HG03139 (cell line): ENCODE measurements at regions not wholly inside any gene's neighbourhood (a gene's known extent, or its start where the extent isn't known, plus 50 kb on each side); places are given as distances from the start of the nearest gene placed in this dataset.

Experiments
- ATAC-seq: cut with Tn5 transposase; IDR thresholded peaks from one replicate; pipeline ENCODE4 v1.9.1; 2021; ENCODE audit not compliant: unreplicated experiment

GRCh38 chr7:46165276-46165675, 244.2 kb upstream of the IGFBP3 start:
- ATAC-seq: no peak

- no peak for ATAC-seq
Observed at GRCh38 chr7:46164629-46165028, 243.6 kb upstream of the IGFBP3 start.

DNA sequence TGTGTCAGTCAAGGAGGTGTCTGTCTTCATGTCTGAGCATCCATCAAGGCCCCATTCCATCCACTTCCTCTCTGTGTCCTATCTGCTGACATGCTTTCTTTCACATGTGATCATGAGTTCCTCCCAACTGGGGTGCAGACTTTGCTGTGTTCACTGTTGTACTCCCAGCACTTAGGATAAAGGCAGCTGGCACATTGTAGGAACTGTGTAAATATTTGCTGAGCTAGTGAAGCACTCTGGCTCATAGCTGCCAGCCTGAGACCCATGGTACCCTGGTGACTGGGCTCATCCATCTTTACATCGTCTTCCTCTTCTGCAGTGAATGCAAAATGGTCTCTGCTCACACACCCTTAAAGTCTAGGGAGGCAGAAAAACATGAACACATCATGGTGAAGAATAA, 242.2 kb upstream of the IGFBP3 start:
- ATAC-seq: no peak

GRCh38 chr7:46162609-46163008, 241.5 kb upstream of the IGFBP3 start:
- ATAC-seq: no peak

DNA sequence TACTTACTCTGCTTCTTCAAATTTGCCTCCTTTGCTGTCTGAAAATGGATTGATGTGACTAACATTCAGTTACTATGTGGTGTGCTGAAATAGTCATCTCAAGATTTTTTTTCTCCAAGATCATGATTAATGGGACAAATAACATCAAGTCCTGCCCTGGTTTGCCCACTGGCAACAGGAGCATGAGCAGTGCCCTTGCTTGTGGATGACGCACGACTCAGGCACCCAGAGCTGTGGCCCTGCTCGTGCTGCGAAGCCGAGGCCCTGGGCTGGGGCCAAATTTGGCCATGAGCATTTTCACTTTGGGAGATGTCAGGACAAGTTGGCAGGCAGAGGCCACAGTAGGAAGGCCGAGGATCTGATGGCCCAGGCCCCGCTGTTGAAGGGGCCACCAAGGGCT, 239.8 kb upstream of the IGFBP3 start:
- ATAC-seq: no peak

GRCh38 chr7:46157931-46158330, 236.9 kb upstream of the IGFBP3 start:
- no peak for ATAC-seq

DNA sequence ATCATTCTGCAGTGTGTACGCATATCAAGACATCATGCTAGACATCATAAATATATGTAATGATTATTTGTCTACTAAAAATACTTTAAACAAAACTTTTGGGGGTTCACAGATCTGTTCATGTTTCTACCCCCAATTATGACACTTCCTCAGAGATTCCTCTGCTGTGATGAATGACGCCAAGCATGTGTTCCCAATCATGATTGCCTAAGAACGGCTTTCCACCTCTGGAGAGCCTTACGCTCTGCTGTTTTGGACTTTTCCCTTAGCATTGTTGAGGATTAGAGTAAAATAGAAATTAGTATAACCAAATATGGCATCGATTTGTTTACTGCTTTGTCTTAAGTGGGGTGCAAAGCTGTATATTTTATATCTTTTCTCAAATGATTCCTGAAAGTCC, 236.3 kb upstream of the IGFBP3 start:
- no peak for ATAC-seq

DNA sequence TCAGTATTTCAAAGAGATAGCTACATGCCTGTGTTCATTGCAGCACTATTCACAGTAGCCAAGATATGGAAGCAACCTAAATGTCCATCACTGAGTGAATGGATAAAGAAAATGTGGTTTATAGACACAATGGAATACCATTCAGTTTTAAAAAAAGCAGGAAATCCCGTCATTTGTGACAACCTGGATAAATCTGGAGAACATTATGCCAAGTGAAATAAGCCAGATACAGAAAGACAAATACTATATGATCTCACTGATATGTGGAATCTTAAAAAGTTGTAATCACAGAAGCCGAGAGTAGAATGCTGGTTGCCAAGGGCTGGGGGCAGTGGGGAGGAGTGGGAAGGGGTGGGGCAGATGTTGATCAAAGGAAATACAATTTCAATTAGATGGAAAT, 235.8 kb upstream of the IGFBP3 start:
- no peak for ATAC-seq

DNA sequence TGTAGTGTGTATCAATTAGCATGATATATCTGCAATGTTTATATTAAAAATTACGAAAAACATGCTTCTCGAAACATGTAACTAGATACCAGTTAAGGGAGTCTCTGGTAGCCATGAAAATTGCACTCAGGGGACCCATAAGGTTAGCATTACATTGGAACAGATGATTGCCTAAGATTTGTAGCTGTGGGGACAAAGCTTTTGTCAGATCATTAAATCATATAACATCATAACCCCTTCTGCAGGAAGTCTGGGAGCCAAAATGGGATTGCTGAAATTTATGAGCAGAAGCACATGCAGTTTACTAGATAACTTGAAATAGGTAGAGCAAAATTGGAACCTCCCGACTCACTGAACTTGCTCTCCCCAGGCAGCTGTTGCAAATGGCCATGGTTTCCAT, 235.0 kb upstream of the IGFBP3 start:
- ATAC-seq: no peak

- no peak for ATAC-seq
Observed at GRCh38 chr7:46155367-46155766, 234.3 kb upstream of the IGFBP3 start.

DNA sequence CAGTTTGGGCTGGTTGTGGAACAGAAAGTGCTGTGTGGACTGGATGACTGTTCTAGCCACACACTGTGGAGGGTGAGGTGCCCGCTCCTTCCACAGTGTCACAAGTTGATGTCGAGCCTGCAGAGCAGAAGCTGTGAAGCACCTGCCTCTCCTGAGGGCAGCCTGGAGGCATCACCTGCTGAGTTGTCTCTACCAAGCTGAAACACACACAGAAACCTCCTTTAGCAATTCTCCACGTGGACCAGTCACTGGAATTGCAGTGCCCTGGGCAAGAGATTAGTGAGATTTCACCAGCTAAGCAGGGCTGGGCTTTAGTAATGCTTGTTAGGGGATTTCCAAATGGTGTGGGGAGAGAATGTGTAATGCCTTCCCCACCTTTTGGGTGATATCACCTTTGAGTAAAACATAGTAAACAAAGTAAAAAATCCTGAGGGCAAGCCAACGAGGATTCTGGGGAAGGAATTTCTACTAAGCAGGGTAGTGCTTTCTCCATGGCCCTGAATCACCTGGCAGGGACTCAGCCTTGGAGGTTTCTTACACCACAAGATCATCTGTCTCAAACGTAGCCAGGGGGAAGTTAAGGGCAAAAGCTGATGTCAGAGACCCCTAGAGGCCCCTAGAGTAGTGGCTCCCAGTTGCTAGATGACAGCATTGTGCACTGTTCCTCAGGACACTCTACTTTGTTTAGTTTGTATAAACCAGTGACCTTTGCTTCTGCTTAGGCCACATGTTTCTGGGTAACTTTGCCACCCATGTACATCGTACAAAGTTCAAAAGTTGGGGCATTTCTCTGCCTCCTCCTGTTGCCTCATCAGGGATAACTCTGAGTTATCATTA, 233.1 kb upstream of the IGFBP3 start:
- no peak for ATAC-seq

DNA sequence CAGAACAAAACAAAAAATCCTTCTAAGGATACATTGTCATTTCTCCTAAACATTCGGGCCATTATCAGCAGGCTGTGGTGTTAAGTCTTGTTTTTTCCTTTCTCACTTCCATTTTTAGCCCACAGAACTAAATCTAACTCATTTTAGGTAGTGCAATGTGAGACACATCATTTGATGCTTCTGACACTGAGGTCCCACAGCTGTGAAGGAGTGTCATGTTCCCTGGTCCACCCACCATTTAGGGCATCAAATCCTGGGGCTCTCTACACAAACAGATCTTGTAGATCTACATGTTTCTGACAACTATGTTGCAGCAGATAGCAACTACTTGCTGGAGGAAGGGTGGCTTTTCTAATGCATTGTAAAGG, 232.5 kb upstream of the IGFBP3 start:
- ATAC-seq: no peak

GRCh38 chr7:46152696-46153095, 231.6 kb upstream of the IGFBP3 start:
- ATAC-seq: no peak

DNA sequence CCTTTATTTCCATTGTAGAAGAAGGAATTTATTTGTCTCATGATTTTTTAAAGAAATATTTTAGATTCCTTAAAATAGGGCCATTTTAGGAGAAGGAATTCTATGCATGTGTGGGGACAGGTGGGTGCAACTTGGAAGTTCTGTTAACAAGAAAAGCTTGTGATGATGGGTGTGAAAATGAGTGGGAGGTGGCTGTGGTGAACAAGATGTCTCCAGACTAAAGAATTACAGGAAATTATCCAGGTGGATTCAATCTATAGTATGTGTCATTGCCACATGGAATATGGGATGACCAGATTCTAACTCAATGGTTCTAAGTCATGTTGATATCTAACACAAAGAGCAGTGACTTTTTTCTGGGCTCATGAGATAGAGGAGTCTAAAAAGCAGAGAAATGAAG, 229.6 kb upstream of the IGFBP3 start:
- ATAC-seq: no peak

GRCh38 chr7:46150202-46150601, 229.1 kb upstream of the IGFBP3 start:
- no peak for ATAC-seq

DNA sequence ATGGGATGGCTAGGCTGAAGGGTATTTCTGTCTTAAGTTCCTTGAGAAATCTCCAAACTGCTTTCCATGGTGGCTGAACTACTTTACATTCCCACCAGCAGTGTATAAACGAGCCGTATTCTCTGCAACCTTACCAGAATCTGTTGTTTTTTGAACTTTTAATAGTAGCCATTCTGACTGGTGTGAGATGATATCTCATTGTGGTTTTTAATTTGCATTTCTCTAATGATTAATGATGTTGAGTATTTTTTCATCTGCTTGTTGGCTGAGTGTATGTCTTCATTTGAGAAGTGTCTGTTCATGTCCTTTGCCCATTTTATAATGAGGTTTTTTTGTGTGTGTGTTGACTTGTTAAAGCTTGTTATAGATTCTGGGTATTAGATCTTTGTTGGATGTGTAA, 226.8 kb upstream of the IGFBP3 start:
- no peak for ATAC-seq

DNA sequence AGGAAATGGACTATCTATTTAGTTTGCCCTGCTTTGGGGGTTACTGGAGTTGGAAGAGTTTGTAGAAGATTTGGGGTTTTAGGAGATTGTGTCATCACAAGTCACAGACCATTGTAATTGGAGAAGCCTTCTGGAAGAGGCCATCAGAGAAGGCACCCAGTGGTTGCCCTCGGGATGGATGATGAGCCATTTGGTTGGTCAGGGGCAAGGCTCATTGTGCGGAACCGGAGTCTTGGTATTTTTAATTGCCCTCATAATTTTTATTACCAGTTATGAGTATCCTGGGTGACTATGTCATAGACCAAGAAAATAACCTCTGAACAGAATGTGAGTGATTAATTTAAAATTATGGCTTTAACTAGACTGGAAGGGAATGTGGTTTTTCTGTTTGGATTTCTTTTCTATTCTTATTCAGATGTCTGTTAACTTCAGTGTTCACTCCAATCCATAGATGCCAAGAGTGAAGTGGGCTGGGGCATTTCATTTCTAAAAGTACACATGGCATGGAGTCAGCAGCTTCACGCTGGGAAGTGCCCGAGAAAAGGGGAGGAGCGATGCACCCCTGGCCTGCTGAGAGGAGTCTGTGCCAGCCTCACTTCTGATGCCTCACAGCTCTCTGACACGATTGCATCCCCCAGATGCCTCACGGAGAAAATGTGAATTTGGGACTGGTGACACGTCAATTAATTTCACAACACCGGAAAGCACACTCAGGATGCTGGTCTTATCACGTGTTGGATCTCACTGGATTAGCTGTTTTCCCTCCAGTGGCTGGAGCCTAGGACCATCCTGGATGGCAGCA, 225.6 kb upstream of the IGFBP3 start:
- no peak for ATAC-seq

DNA sequence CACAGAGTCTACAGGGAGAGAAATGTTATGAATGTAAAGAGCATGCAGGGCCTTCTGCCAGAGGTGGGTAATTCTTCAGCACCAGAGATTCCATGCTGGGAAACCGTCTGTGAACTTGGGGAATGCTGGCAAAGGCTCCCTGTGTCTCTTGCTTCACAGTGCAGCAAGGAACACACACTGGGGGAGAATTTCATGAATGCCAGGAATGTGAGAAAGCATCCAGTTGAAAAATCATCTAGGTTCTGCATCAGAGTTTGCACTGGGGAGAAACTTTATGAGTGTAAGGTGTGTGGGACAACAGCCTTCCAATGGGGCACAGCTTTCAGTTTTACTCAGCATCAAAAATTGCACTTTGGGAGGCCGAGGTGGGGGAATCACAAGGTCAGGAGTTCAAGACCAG, 224.3 kb upstream of the IGFBP3 start:
- no peak for ATAC-seq

GRCh38 chr7:46143949-46144917, 223.2 kb upstream of the IGFBP3 start:
- ATAC-seq: no peak

DNA sequence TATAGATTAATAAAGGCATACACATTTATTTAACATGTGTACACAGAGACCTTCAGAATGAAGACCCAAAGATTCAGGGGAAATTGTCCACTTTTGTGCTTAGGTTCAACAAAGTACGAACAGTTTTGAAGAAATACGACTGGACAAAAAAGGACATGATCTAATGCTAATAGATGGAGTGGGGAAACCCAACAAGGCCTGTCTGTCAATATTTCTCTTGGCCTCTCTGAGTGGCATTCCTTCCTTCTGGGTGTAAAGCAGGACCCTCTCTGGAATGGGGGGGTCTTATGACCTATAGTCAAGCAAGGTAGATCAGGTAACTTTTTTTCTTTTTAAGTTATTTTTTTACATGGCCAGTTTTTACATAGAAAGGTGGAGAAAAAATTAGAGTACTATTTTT, 222.3 kb upstream of the IGFBP3 start:
- ATAC-seq: no peak

- ATAC-seq: no peak
Observed at GRCh38 chr7:46139079-46139478, 218.0 kb upstream of the IGFBP3 start.
